ENCODE measurements at regions not wholly inside any gene's neighbourhood (a gene's known extent, or its start where the extent isn't known, plus 50 kb on each side); places are given as distances from the start of the nearest gene placed in this dataset.
"Not testable (repeated sequence)": the region's sequence is repeated elsewhere in the genome, so short reads cannot be mapped to it uniquely, and the experiment has no call there.

DNA sequence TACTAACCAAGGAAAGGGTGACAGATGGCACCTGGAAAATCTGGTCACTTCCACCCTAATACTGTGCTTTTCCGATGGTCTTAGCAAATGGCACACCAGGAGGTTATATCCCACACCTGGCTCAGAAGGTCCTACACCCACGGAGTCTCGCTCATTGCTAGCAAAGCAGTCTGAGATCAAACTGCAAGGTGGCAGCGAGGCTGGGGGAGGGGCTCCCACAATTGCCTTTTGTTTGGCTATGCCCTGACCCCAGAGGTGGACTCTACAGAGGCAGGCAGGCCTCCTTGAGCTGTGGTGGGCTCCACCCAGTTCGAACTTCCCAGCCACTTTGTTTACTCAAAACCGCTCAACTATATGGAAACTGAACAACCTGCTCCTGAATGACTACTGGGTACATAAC lies 50.3 kb upstream of the UGT2B15 start:
- DNase-seq (ENCODE audit: low read depth): not testable (repeated sequence)

DNA sequence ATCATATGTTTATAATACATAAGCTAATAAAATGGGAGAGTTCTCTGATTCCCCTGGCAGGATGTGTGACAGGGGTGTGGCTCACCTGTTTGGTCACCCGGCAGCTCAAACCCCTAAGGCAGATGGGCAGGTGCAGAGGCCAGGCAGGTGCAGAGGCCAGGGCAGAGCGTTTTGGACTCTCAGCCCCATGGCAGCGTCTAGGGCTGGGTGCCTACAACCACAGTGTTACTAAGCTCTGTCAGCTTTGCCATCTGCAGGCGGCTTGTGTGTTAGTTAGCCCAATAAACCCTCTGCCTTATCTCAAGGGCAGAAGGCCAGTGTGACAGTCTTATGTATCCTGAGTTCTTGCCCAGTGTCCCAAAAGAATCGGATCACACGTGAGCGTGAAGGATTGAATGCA lies 54.0 kb upstream of the UGT2B15 start:
- no peak for DNase-seq (ENCODE audit: low read depth)

DNA sequence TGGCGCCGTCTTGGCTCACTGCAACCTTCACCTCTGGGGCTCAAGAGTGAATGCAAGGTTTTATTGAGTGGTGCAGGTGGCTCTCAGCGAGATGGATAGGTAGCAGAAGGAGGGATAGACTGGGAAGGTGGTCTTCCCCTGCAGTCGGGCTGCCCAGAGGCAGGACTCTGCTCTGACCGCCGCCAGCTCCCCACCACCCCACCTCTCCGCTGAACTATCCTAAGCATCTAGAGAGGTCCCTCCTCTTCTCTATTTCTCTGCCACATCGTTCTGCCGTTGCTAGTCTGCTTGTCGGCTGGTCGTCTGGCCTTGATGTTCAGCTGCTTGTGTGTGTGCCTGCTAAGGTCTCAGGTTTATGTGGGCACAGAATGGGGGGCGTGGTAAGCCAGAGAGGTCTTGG lies 54.5 kb upstream of the UGT2B15 start:
- no peak for DNase-seq (ENCODE audit: low read depth)

DNA sequence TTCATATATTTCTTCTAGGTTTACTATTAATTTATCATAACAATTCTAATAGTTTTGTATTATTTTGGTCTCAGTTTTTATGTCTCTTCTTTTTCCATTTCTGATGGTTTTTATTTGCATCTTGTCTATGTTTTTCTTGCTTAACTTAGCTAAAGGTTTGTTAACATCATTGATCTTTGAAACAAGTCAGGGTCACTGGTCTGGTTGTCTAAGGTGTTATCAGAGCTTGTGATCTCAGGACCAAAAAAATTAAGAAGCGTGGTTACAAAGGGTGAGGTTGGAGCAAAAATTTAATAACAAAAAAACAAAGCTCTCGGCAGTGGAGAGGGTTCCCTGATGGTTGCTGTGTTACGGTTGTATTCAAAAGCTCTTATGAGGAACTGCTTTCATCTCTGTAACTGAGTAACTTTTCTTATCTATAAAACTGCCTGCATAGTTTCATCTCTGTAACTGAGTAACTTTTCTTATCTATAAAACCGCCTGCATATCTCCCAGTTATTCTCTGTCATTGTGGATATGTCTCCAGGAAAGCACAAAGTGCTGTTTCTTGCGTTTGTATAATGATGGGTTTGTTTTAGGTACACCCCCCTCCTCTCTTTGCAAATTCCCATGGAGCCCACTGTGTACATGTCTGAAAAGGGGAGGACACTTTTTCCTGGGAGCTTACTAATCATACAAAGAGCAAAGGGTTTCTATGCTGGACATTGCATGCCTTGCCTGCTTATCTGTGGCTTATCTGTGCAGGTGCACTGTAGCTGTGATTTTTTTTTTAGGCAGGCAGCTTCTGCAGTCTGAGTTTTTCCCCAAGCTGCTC lies 62.4 kb upstream of the UGT2B15 start:
- DNase-seq (ENCODE audit: low read depth): peak; percentile 79

DNA sequence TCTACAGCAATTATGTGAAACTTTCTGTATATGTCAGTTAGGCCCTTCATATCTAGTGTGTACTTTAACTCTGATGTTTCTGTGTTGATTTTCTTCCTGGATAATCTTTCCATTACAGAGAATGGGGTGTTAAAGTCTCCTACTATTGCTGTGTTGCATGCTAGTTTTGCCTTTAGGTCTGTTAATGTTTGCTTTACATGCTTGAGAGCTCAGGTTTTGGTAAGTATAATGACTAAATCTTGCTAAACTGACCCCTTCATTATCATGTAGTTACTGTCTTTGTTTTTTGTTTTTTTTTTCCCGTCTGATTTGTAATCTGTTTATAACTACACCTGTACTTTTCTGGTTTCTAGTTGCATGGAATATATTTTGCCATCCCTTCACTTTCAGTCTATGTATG lies 63.6 kb upstream of the UGT2B15 start:
- DNase-seq (ENCODE audit: low read depth): no peak

DNA sequence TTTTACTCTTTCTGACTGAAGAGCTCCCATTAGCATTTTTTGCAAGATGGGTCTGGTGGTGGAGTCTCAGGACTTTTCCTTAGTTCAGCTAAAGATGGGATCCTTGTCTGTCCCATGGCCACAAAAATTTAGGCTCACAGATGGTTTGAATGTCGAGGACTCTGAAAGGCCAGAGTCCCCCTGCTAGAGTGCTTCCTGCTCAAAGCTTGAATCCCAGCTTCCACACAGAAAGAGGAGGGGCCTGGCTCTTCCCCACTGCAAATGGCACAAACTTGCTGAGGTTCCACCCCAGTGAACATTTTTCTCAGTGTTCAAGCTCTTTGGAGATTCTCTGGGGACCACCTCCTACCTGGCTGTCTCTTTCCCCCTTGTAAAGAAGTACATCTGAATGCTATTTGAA lies 64.7 kb upstream of the UGT2B15 start:
- no peak for DNase-seq (ENCODE audit: low read depth)

DNA sequence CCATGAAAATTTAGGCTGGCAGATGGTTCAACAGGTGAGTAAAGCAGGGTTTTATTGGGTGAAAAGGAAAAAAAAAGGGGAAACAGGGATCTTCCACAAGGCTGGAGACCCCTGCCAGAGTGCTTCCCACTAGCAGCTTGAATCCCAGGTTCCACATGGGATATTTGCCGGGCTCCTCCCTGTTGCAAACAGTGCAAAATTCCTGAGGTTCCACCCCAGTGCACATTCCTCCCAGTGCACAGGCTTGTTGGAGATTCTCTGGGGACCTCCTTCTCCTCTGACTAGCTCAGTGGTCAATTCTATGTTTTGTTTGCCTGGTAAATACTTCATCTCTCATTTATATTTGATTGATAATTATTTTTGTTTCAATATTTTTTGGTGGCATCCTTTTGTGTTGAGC lies 66.4 kb upstream of the UGT2B15 start:
- DNase-seq (ENCODE audit: low read depth): peak; percentile 2

DNA sequence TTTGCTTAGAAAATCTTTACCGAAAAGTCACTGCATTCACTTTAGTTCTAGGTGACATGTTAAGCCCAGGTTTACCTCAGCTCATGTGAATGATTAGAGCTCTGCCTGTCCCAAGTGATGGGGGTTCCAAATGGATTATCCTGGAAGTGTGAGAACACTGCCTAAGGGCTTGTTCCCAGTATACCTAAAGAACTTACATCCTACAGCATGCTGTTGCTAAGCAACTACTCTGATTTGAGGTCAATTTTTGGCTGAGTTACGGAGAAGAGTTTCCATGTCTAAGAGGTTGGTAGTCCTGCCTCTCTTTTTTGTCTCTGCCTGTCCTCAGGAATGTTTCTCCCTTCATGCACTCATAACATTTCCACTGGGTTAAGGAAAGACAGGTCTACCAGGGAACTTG lies 67.6 kb upstream of the UGT2B15 start:
- DNase-seq (ENCODE audit: low read depth): no peak

DNA sequence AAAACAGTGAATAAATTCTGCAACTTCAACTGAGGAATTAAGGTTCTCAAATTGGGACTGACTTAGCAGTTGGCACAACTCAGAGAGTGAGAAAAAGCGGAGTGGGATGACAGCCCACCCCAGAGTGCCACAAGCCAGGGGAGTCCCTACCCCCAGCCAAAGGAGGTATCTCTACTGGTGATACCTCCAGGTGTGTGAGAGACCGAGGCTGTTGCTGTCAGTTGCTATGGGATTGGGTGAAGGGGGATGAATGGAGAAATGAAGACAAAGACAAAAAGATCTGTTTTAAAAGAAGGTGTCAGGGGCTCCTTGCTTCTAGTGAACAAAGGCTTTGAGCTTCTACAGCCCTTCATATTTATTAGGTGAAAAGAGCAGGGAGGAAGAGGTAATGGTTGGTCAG lies 71.4 kb upstream of the UGT2B10 start:
- no peak for DNase-seq (ENCODE audit: low read depth)

DNA sequence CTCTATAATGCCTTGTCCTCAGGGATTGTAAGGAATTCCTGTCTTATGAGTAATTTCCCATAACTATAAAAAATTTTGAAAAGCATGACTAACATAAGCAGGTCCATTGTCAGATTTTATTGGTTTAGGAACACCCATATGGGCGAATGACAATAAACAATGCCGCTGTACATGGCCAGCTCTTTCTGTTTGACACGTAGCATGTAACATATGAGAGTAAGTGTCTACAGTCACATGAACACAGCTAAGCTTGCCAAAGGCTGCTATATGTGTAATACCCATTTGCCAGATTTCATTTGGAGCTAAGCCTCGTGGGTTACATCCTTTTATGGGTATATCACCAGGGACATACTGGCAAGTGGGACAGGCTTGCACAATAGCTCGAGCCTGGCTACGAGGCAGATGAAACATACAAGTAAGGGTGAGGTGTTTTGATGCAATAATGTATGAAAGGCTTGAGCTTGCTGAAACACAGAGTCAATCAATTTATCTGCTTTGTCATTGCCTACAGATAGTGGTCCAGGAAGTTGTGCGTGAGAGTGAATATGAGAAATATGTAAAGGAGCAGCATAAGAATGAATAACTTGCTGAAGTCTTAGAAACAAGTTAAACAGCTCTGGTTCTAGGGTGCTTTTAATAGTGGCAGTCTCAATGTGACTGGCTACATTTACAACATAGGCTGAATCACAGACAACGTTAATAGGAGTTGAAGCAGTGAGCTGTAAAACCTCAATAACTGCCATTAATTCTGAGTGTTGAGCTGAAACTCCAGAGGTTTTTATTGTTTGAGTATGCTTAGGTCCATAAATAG lies 67.4 kb upstream of the UGT2B10 start:
- peak; percentile 36 for DNase-seq (ENCODE audit: low read depth)

DNA sequence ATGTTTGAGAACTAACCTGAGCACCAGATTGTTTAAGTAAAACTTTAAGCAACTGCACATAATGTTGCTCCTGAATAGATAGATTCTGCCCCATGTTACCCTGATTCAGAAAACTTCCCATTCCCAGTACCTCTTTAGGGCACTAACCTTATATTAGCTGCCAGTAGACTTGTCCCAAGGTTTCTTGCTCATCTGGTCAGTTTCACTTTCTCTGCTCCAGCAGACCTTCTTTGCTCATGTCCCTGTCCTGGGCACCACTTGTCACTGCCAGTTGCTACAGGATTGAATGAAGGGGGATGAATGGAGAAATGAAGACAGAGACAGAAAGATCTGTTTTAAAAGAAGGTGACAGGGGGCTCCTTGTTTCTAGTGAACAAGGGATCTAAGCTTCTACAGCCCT lies 65.2 kb upstream of the UGT2B10 start:
- no peak for DNase-seq (ENCODE audit: low read depth)

DNA sequence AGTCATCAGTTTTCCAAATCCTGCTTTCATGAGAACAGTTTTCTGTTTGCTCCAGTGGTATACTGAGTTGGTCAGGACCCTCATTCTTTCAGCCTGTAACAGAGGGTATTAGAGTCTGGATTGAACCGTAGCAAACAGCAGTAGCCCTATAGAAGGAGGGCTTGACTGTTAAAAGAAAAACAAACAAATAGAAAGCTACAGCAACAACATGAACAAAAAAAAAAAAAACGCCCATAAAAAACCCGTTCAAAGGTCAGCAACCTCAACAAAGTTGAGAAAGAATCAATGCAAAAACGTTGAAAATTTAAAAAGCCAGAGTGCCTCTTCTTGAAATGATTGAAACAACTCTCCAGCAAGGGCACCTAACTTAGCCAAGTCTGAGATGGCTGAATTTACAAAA lies 64.7 kb upstream of the UGT2B10 start:
- no peak for DNase-seq (ENCODE audit: low read depth)

DNA sequence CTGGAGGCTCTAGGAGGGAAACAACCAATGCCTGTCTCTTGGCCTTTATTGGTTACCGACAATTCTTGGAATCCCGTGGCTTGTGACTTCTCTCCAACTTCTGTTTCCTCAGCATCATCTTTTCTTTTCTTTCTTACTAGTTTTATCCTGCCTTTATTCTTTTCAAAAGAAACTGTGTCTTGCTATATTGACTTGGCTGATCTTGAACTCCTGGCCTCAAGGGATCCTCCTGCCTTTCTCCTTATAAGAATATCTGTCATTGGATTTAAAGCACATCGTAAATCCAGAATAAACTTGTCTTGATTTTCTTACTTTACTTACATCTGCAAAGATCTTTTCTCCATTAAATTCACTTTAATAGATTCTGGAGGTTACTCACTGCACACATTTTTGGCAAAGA lies 49.9 kb upstream of the UGT2B10 start:
- DNase-seq (ENCODE audit: low read depth): no peak
